GM23338 (cell line): ENCODE measurements at regions not wholly inside any gene's neighbourhood (a gene's known extent, or its start where the extent isn't known, plus 50 kb on each side); places are given as distances from the start of the nearest gene placed in this dataset.

Experiments
- ATAC-seq: fragments of 200-7000 bp; cut with Tn5 transposase; 3 replicates; pipeline ENCODE4 v1.9.1; 2020
- DNase-seq: peaks from one replicate; pipeline ENCODE4 v3.0.0-alpha.2; 2015; ENCODE audit warnings: low spot score
- H2AFZ ChIP-seq: fragments of 200-600 bp; sonication (generic); 2 replicates; pipeline ENCODE4 v1.8.0; 2016; ENCODE audit warnings: antibody characterized with exemption, mild to moderate bottlenecking, moderate library complexity
- H3F3A ChIP-seq: fragments of 200-600 bp; sonication (generic); replicated peaks from 2 replicates; pipeline ENCODE4 v1.8.0; 2017; ENCODE audit warnings: antibody characterized with exemption, mixed run types, low read depth
- H3K27ac ChIP-seq: fragments of 200-600 bp; sonication (generic); 2 replicates; pipeline ENCODE4 v1.6.1; 2016; ENCODE audit warnings: low read depth
- H3K27me3 ChIP-seq: fragments of 200-600 bp; sonication (generic); 2 replicates; pipeline ENCODE4 v1.8.0; 2016; ENCODE audit warnings: mild to moderate bottlenecking, mixed run types, moderate library complexity; ENCODE audit not compliant: insufficient read depth
- H3K36me3 ChIP-seq: fragments of 200-600 bp; sonication (generic); 2 replicates; pipeline ENCODE4 v1.8.0; 2016; ENCODE audit warnings: mild to moderate bottlenecking; ENCODE audit not compliant: insufficient read depth
- H3K4me1 ChIP-seq: fragments of 200-600 bp; sonication (generic); 2 replicates; pipeline ENCODE4 v1.8.0; 2016; ENCODE audit warnings: mild to moderate bottlenecking, moderate library complexity; ENCODE audit not compliant: insufficient read depth
- H3K4me2 ChIP-seq: fragments of 200-600 bp; sonication (generic); 2 replicates; pipeline ENCODE4 v1.7.1; 2017; ENCODE audit warnings: mixed run types
- H3K4me3 ChIP-seq: fragments of 200-600 bp; sonication (generic); 2 replicates; pipeline ENCODE4 v1.6.1; 2016; ENCODE audit warnings: mixed run types
- H3K79me2 ChIP-seq: fragments of 200-600 bp; sonication (generic); replicated peaks from 2 replicates; pipeline ENCODE4 v1.8.0; 2017; ENCODE audit warnings: mild to moderate bottlenecking; ENCODE audit not compliant: insufficient read depth
- H3K9me2 ChIP-seq: fragments of 200-600 bp; sonication (generic); 2 replicates; pipeline ENCODE4 v1.8.0; 2017; ENCODE audit not compliant: insufficient read depth
- H4K20me1 ChIP-seq: fragments of 200-600 bp; sonication (generic); replicated peaks from 2 replicates; pipeline ENCODE4 v1.8.0; 2017; ENCODE audit warnings: mild to moderate bottlenecking; ENCODE audit not compliant: insufficient read depth
- H3K27ac Mint-ChIP-seq: 2 replicates; pipeline ENCODE4 v1.8.0; 2020; ENCODE audit warnings: inconsistent platforms, mild to moderate bottlenecking, moderate library complexity, mixed read lengths
- H3K27me3 Mint-ChIP-seq: 3 replicates; pipeline ENCODE4 v1.8.0; 2022; ENCODE audit warnings: low read depth, mild to moderate bottlenecking, moderate library complexity, mixed read lengths, inconsistent platforms; ENCODE audit not compliant: insufficient read depth, poor library complexity
- H3K36me3 Mint-ChIP-seq: 3 replicates; pipeline ENCODE4 v1.8.0; 2021; ENCODE audit warnings: low read depth, mild to moderate bottlenecking, inconsistent platforms, moderate library complexity, mixed read lengths
- H3K4me1 Mint-ChIP-seq: 3 replicates; pipeline ENCODE4 v1.8.0; 2020; ENCODE audit warnings: mild to moderate bottlenecking, inconsistent platforms, mixed read lengths
- H3K4me3 Mint-ChIP-seq: 3 replicates; pipeline ENCODE4 v1.8.0; 2021; ENCODE audit warnings: moderate library complexity, mild to moderate bottlenecking, inconsistent platforms, mixed read lengths
- H3K9me3 Mint-ChIP-seq: 3 replicates; pipeline ENCODE4 v1.8.0; 2020; ENCODE audit warnings: moderate library complexity, mild to moderate bottlenecking, inconsistent platforms, mixed read lengths
- CREB1 ChIP-seq: fragments of 250-450 bp; sonication (Bioruptor Pico); IDR thresholded peaks from 2 replicates; pipeline ENCODE4 v1.5.0; 2020; ENCODE audit warnings: low read depth, mild to moderate bottlenecking, moderate library complexity
- CTCF ChIP-seq, 2 experiments: fragments of 200-600 bp in 1 of 2; sonication (generic) in 1 of 2; conservative IDR thresholded peaks; 2 replicates each; pipeline versions ENCODE4 v1.5.1 to v1.6.1; 2016 to 2017; ENCODE audit warnings: antibody characterized with exemption in 2 of 2, low read depth in 2 of 2, mild to moderate bottlenecking in 2 of 2, moderate library complexity in 1 of 2
- ETS1 ChIP-seq: IDR thresholded peaks from 2 replicates; pipeline ENCODE4 v1.6.1; 2016; ENCODE audit warnings: antibody characterized with exemption
- EZH2 ChIP-seq: fragments of 200-600 bp; sonication (generic); IDR thresholded peaks from one replicate; pipeline ENCODE4 v1.8.0; 2017; ENCODE audit warnings: antibody characterized with exemption, mild to moderate bottlenecking, low read depth; ENCODE audit not compliant: unreplicated experiment
- EZH2phosphoT487 ChIP-seq: fragments of 200-600 bp; sonication (generic); IDR thresholded peaks from one replicate; pipeline ENCODE4 v1.8.1; 2018; ENCODE audit warnings: antibody characterized with exemption; ENCODE audit not compliant: unreplicated experiment
- JUNB ChIP-seq: IDR thresholded peaks from one replicate; pipeline ENCODE4 v1.6.1; 2016; ENCODE audit warnings: antibody characterized with exemption; ENCODE audit not compliant: unreplicated experiment
- NANOG ChIP-seq: IDR thresholded peaks from 2 replicates; pipeline ENCODE4 v1.6.1; 2016; ENCODE audit warnings: antibody characterized with exemption, borderline replicate concordance
- POLR2AphosphoS5 ChIP-seq: IDR thresholded peaks from 2 replicates; pipeline ENCODE4 v1.6.1; 2016; ENCODE audit warnings: antibody characterized with exemption, low read depth
- REST ChIP-seq: IDR thresholded peaks from one replicate; pipeline ENCODE4 v1.6.1; 2018; ENCODE audit warnings: antibody characterized with exemption; ENCODE audit not compliant: unreplicated experiment
- STAT1 ChIP-seq: IDR thresholded peaks from one replicate; pipeline ENCODE4 v1.6.1; 2016; ENCODE audit warnings: antibody characterized with exemption; ENCODE audit not compliant: unreplicated experiment
- ZNF114 ChIP-seq: fragments of 250-450 bp; sonication (Bioruptor Pico); IDR thresholded peaks from 2 replicates; pipeline ENCODE4 v1.5.0; 2020; ENCODE audit warnings: mild to moderate bottlenecking, moderate library complexity
- ZNF331 ChIP-seq: fragments of 250-450 bp; sonication (Bioruptor Pico); IDR thresholded peaks from 2 replicates; pipeline ENCODE4 v1.5.0; 2020; ENCODE audit warnings: low read depth, mild to moderate bottlenecking, moderate library complexity
- ZNF462 ChIP-seq: fragments of 250-450 bp; sonication (Bioruptor Pico); IDR thresholded peaks from 2 replicates; pipeline ENCODE4 v1.5.0; 2020; ENCODE audit warnings: mild to moderate bottlenecking, moderate library complexity

- Mint-ChIP-seq H3K4me1 (peaks cover 14% of the 10 kb centered on the region), H3K27ac (no peak overlapping the region), H3K4me3 (no peak overlapping the region), H3K27me3 (peaks cover 8% of the 10 kb centered on the region), H3K9me3 (peaks cover 13% of the 10 kb centered on the region), H3K36me3 (peaks cover 10% of the 10 kb centered on the region)
- H3K79me2 ChIP-seq = no peaks in the 10 kb centered on the region
- H3K4me1 ChIP-seq = peaks cover 5% of the 10 kb centered on the region; the same call in 1 of the 2 replicates
- H3K36me3 ChIP-seq = no peaks in the 10 kb centered on the region
- TF ChIP-seq POLR2AphosphoS5 (no peak), EZH2phosphoT487 (no peak), NANOG (no peak), EZH2 (no peak), STAT1 (no peak), ZNF114 (no peak), ETS1 (no peak), ZNF331 (no peak), REST (no peak), JUNB (no peak), ZNF462 (no peak), CREB1 (CRISPR knock-in tag) (no peak), CTCF (conservative IDR thresholded peaks at IDR 0.05; ENCODE audit: low read depth in 2 of 2) (no peak)
- H3K4me2 ChIP-seq = no peak overlapping the region
- no peak overlapping the region for H2AFZ ChIP-seq
- H3K27ac ChIP-seq = no peak overlapping the region
- ATAC-seq = no peak
- H3K9me2 ChIP-seq = no peaks in the 10 kb centered on the region
- H4K20me1 ChIP-seq = no peaks in the 10 kb centered on the region
- no peak for DNase-seq
- no peaks in the 10 kb centered on the region for H3F3A ChIP-seq
- no peaks in the 10 kb centered on the region for H3K27me3 ChIP-seq
- no peak overlapping the region for H3K4me3 ChIP-seq
Observed at GRCh38 chr6:21323577-21323976, 270.0 kb upstream of the SOX4 start.
